Gastrocnemius medialis (tissue), 4 donors: ENCODE measurements at regions not wholly inside any gene's neighbourhood (a gene's known extent, or its start where the extent isn't known, plus 50 kb on each side); places are given as distances from the start of the nearest gene placed in this dataset.

Source experiments
- CTCF ChIP-seq, 5 experiments: fragments of 450-650 bp in 3 of 5; fragments of 200-600 bp in 2 of 5; sonication (generic) in 2 of 5; IDR thresholded peaks in 4 of 5; conservative IDR thresholded peaks in 1 of 5; 1 replicate in 4 of 5; 2 replicates in 1 of 5; pipeline ENCODE4 v1.5.1; 2016 to 2019; ENCODE audit warnings: antibody characterized with exemption in 5 of 5, mild to moderate bottlenecking in 3 of 5, moderate library complexity in 3 of 5
- POLR2A ChIP-seq, 2 donors: fragments of 450-650 bp; IDR thresholded peaks; one replicate each; pipeline ENCODE4 v1.6.1; 2017; ENCODE audit warnings: antibody characterized with exemption in 2 of 2, mild to moderate bottlenecking in 2 of 2, moderate library complexity in 2 of 2

- TF ChIP-seq CTCF (IDR thresholded peaks at IDR 0.05 in 4 of 5, conservative IDR thresholded peaks at IDR 0.05 in 1 of 5) (no peak), POLR2A (IDR thresholded peaks at IDR 0.05) (no peak)
Measured at GRCh38 chr2:12232876-12233275, 483.9 kb upstream of the TRIB2 start.
